AG09319 (cell line): ENCODE measurements at regions not wholly inside any gene's neighbourhood (a gene's known extent, or its start where the extent isn't known, plus 50 kb on each side); places are given as distances from the start of the nearest gene placed in this dataset.
"Not testable (repeated sequence)": the region's sequence is repeated elsewhere in the genome, so short reads cannot be mapped to it uniquely, and the experiment has no call there.

Source experiments
- DNase-seq: peaks from one replicate; pipeline ENCODE4 v3.0.0-alpha.2; 2010; ENCODE audit warnings: low read depth; ENCODE audit errors: extremely low read depth
- CTCF ChIP-seq: IDR thresholded peaks from 2 replicates; pipeline ENCODE4 v1.5.1; 2011; ENCODE audit warnings: low read depth, mild to moderate bottlenecking, inconsistent platforms, low read length, moderate library complexity

GRCh38 chr3:165669967-165670366 is 167.3 kb downstream of the BCHE start:
- no peak for TF ChIP-seq CTCF
- DNase-seq, result no peak

GRCh38 chr3:165669504-165669903 is 167.7 kb downstream of the BCHE start:
- no peak for TF ChIP-seq CTCF
- DNase-seq, result no peak

GRCh38 chr3:165667676-165668075 is 169.5 kb downstream of the BCHE start:
- no peak for TF ChIP-seq CTCF
- DNase-seq, result no peak

GRCh38 chr3:165658027-165658426 is 179.2 kb downstream of the BCHE start:
- no peak for DNase-seq
- TF ChIP-seq CTCF, result no peak

GRCh38 chr3:165653130-165653778 is 184.0 kb downstream of the BCHE start:
- no peak for TF ChIP-seq CTCF
- no peak for DNase-seq

GRCh38 chr3:165649282-165649681 is 187.9 kb downstream of the BCHE start:
- DNase-seq, result not testable (repeated sequence)

- no peak for TF ChIP-seq CTCF
- no peak for DNase-seq
Measured at GRCh38 chr3:165645191-165645590, 192.0 kb downstream of the BCHE start.

- DNase-seq, result no peak
- no peak for TF ChIP-seq CTCF
Measured at GRCh38 chr3:165644331-165644730, 192.9 kb downstream of the BCHE start.
